GM18505 (cell line): ENCODE measurements at regions not wholly inside any gene's neighbourhood (a gene's known extent, or its start where the extent isn't known, plus 50 kb on each side); places are given as distances from the start of the nearest gene placed in this dataset.
"Not testable (repeated sequence)": the region's sequence is repeated elsewhere in the genome, so short reads cannot be mapped to it uniquely, and the experiment has no call there.

Experiments
- ATAC-seq: cut with Tn5 transposase; IDR thresholded peaks from one replicate; pipeline ENCODE4 v1.9.1; 2021; ENCODE audit not compliant: unreplicated experiment
- POLR2A ChIP-seq: IDR thresholded peaks from 4 replicates; pipeline ENCODE4 v1.6.1; 2011; ENCODE audit warnings: borderline replicate concordance; ENCODE audit not compliant: insufficient read depth, insufficient read length; ENCODE audit errors: extremely low read depth

GRCh38 chr6:78131521-78131920 lies 478.7 kb downstream of the MEI4 start:
- no peak for TF ChIP-seq POLR2A
- ATAC-seq, result no peak

DNA sequence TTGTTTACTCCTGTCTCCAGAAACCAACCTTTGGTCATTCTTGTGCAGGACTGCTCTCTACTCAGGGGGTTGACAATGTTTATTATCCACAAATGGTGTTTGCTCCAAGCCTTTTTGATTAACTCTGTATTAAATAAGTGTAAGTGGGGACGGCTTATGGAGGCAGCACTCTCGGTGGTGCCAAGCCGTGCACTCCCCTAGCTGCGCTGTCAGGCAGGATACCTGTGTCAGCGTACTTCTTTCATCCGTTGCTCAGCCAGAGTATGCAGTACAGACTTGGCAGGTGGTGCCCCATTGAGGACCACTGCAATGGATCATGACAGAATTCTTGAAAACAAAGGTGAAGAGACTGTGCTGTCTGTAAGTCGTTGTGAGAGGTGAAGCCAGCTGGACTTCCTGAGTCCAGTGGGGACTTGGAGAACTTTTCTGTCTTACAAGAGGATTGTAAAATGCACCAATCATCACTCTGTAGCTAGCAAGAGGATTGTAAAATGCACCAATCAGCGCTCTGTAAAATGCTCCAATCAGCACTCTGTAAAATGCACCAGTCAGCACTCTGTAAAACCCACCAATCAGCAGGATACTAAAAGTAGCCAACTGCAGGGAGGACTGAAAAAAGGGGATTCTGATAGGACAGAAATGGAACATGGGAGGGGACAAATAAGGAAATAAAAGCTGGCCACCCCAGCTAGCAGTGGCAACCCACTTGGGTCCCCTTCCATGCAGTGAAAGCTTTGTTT lies 480.0 kb downstream of the MEI4 start:
- no peak for ATAC-seq
- no peak for TF ChIP-seq POLR2A

DNA sequence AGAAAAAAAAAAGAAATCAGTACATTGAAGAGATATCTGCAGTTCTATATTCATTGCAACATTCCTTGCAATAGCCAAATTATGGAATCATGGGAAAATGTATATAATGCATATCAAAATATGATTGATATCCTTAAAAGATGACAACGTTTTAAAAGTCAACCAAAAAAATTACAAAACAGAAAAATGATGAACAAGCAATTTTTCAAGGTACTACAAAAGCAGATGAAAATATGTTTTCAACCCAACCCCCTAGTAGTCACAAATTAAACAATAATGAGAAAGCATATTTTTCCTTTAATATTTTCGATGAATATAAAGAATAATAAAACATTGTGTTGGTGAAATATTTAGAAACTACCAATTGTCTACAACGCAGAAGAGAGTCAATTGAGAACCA lies 497.6 kb downstream of the MEI4 start:
- ATAC-seq, result no peak
- TF ChIP-seq POLR2A, result no peak

DNA sequence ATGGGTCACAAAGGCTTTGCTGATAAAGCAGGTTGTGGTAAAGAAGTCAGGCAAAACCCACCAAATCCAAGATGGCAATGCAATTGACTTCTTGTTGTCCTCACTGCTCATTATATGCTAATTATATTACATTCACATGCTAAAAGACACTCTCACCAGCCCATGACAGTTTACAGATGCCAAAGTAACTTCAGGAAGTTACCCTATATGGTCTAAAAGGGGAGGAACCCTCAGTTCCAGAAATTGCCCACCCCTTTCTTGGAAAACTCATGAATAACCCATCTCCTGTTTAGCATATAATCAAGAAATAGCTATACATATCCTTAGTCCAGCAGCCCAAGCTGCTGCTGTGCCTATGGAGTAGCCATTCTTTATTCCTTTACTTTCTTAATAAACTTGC lies 501.1 kb downstream of the MEI4 start:
- no peak for ATAC-seq
- TF ChIP-seq POLR2A, result no peak

DNA sequence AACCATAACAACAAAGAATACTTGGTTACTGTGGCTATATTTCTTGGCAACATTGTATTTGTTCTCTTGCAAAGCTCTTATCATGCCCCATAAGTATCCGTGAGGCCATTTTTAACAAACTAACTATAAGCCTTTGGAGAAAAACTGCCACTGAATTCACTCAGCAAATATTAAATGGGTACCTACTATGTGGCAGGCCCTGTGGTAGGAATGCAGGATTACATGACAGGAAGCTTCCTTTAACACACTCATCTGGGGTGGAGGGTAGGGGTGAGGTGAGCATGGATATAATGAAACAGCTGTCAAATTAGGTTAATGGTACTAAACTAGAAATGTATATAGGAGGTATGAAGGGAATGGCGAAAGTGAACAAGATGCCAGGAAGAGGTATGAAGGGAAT lies 504.8 kb downstream of the MEI4 start:
- TF ChIP-seq POLR2A, result no peak

GRCh38 chr6:78188891-78189290 lies 536.1 kb downstream of the MEI4 start:
- ATAC-seq, result no peak
- TF ChIP-seq POLR2A, result no peak

More for the DNA sequence above, 504.8 kb downstream of the MEI4 start:
- no peak for ATAC-seq

DNA sequence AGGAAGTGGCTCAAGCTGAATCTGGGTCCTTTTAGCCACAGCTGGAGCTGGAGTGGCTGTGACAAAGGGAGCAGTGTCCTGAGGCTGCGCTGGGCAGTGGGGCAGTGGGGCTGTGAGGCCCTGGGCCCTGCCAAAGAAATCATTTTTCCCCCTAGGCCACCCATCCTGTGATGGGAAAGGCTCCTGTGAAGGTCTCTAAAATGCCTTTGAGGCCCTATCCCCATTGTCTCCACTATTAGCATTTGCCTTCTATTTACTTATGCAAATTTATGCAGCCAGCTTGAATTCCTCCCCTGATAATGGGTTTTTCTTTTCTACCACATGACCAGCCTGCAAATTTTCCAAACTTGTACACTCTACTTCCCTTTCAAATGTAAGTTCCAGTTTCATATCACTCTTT lies 539.2 kb downstream of the MEI4 start:
- TF ChIP-seq POLR2A, result no peak
- ATAC-seq, result no peak

- ATAC-seq, result no peak
- TF ChIP-seq POLR2A, result no peak
These were observed 546.2 kb downstream of the MEI4 start for GRCh38 chr6:78199044-78199443.

GRCh38 chr6:78222226-78222625 lies 569.4 kb downstream of the MEI4 start:
- no peak for TF ChIP-seq POLR2A
- no peak for ATAC-seq

GRCh38 chr6:78231002-78231401 lies 578.2 kb downstream of the MEI4 start:
- no peak for TF ChIP-seq POLR2A
- ATAC-seq, result no peak

GRCh38 chr6:78243519-78243918 lies 590.7 kb downstream of the MEI4 start:
- ATAC-seq, result no peak

GRCh38 chr6:78251931-78252330 lies 599.1 kb downstream of the MEI4 start:
- no peak for TF ChIP-seq POLR2A
- no peak for ATAC-seq

More at GRCh38 chr6:78243519-78243918, 590.7 kb downstream of the MEI4 start:
- TF ChIP-seq POLR2A, result no peak

GRCh38 chr6:78253618-78254017 lies 600.8 kb downstream of the MEI4 start:
- no peak for ATAC-seq
- no peak for TF ChIP-seq POLR2A

DNA sequence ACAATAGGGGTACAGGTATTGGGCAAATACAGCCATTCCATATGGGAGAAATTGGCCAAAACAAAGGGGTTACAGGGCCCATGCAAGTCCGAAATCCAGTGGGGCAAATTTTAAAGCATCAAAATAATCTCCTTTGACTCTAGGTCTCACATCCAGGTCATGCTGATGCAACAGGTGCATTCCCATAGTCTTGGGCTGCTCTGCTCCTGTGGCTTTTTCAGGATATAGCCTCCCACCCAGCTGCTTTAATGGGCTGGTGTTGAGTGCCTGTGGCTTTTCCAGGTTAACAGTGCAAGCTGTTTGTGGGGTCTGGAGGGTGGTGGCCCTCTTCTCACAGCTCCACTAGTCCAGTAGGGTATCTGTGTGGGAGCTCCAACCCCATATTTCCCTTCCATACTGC lies 607.1 kb downstream of the MEI4 start:
- no peak for ATAC-seq
- no peak for TF ChIP-seq POLR2A

GRCh38 chr6:78260427-78260826 lies 606.9 kb upstream of the IRAK1BP1 start:
- not testable (repeated sequence) for ATAC-seq
